ENCODE measurements at regions not wholly inside any gene's neighbourhood (a gene's known extent, or its start where the extent isn't known, plus 50 kb on each side); places are given as distances from the start of the nearest gene placed in this dataset.

GRCh38 chr4:134780244-134780643 lies 578.7 kb upstream of the PABPC4L start:
- H3K27ac ChIP-seq (ENCODE audit: low read depth, low read length): no peak overlapping the region
- H3K4me3 ChIP-seq (ENCODE audit: insufficient read depth, low read length): no peak overlapping the region
- no peaks in the 10 kb centered on the region for H3K4me1 ChIP-seq (ENCODE audit: insufficient read depth, low read length)
- no peak overlapping the region for H3K4me2 ChIP-seq (ENCODE audit: insufficient read depth, low read length)
- H3K9me3 ChIP-seq (ENCODE audit: low read depth, low read length): no peaks in the 10 kb centered on the region
- no peaks in the 10 kb centered on the region for H3K27me3 ChIP-seq (ENCODE audit: insufficient read depth, low read length)
- no peak for DNase-seq (ENCODE audit: insufficient read length, low spot score, missing footprints)
- H2AFZ ChIP-seq (ENCODE audit: low read length): no peak overlapping the region
- no peaks in the 10 kb centered on the region for H4K20me1 ChIP-seq (ENCODE audit: insufficient read depth, low read length)
- no peak for TF ChIP-seq CTCF (IDR thresholded peaks at IDR 0.05; ENCODE audit: extremely low read depth, low read depth, low read length)
- H3K79me2 ChIP-seq (ENCODE audit: insufficient read depth, low read length): no peaks in the 10 kb centered on the region
- H3K36me3 ChIP-seq (ENCODE audit: insufficient read depth, low read length): no peaks in the 10 kb centered on the region

- Histone ChIP-seq H3K79me2 (ENCODE audit: insufficient read depth, low read length) (no peaks in the 10 kb centered on the region), H2AFZ (ENCODE audit: low read length) (no peak overlapping the region), H3K4me1 (ENCODE audit: insufficient read depth, low read length) (no peaks in the 10 kb centered on the region), H3K4me2 (ENCODE audit: insufficient read depth, low read length) (no peak overlapping the region), H3K27ac (ENCODE audit: low read depth, low read length) (no peak overlapping the region), H3K27me3 (ENCODE audit: insufficient read depth, low read length) (no peaks in the 10 kb centered on the region), H3K36me3 (ENCODE audit: insufficient read depth, low read length) (no peaks in the 10 kb centered on the region), H4K20me1 (ENCODE audit: insufficient read depth, low read length) (no peaks in the 10 kb centered on the region), H3K4me3 (ENCODE audit: insufficient read depth, low read length) (no peak overlapping the region), H3K9me3 (ENCODE audit: low read depth, low read length) (peaks cover 3% of the 10 kb centered on the region)
- DNase-seq (ENCODE audit: insufficient read length, low spot score, missing footprints): no peak
- TF ChIP-seq CTCF (IDR thresholded peaks at IDR 0.05; ENCODE audit: extremely low read depth, low read depth, low read length): no peak
Observed at GRCh38 chr4:134777606-134778005, 576.0 kb upstream of the PABPC4L start.

GRCh38 chr4:134773497-134774000 lies 572.0 kb upstream of the PABPC4L start:
- Histone ChIP-seq H3K79me2 (ENCODE audit: insufficient read depth, low read length) (no peaks in the 10 kb centered on the region), H2AFZ (ENCODE audit: low read length) (no peak overlapping the region), H3K27ac (ENCODE audit: low read depth, low read length) (no peak overlapping the region), H4K20me1 (ENCODE audit: insufficient read depth, low read length) (no peaks in the 10 kb centered on the region), H3K36me3 (ENCODE audit: insufficient read depth, low read length) (no peaks in the 10 kb centered on the region), H3K27me3 (ENCODE audit: insufficient read depth, low read length) (no peaks in the 10 kb centered on the region), H3K4me3 (ENCODE audit: insufficient read depth, low read length) (no peak overlapping the region), H3K4me1 (ENCODE audit: insufficient read depth, low read length) (no peaks in the 10 kb centered on the region), H3K9me3 (ENCODE audit: low read depth, low read length) (peaks cover 3% of the 10 kb centered on the region), H3K4me2 (ENCODE audit: insufficient read depth, low read length) (no peak overlapping the region)
- no peak for TF ChIP-seq CTCF (IDR thresholded peaks at IDR 0.05; ENCODE audit: extremely low read depth, low read depth, low read length)
- no peak for DNase-seq (ENCODE audit: insufficient read length, low spot score, missing footprints)

GRCh38 chr4:134762053-134762452 lies 560.5 kb upstream of the PABPC4L start:
- no peaks in the 10 kb centered on the region for H3K27me3 ChIP-seq (ENCODE audit: insufficient read depth, low read length)
- H3K9me3 ChIP-seq (ENCODE audit: low read depth, low read length): no peaks in the 10 kb centered on the region
- no peaks in the 10 kb centered on the region for H3K4me1 ChIP-seq (ENCODE audit: insufficient read depth, low read length)
- H3K4me3 ChIP-seq (ENCODE audit: insufficient read depth, low read length): no peak overlapping the region
- H3K79me2 ChIP-seq (ENCODE audit: insufficient read depth, low read length): no peaks in the 10 kb centered on the region
- H4K20me1 ChIP-seq (ENCODE audit: insufficient read depth, low read length): no peaks in the 10 kb centered on the region
- no peak overlapping the region for H3K27ac ChIP-seq (ENCODE audit: low read depth, low read length)
- no peaks in the 10 kb centered on the region for H3K36me3 ChIP-seq (ENCODE audit: insufficient read depth, low read length)
- H3K4me2 ChIP-seq (ENCODE audit: insufficient read depth, low read length): no peak overlapping the region
- no peak for DNase-seq (ENCODE audit: insufficient read length, low spot score, missing footprints)
- no peak for TF ChIP-seq CTCF (IDR thresholded peaks at IDR 0.05; ENCODE audit: extremely low read depth, low read depth, low read length)
- no peak overlapping the region for H2AFZ ChIP-seq (ENCODE audit: low read length)

Measured in osteoblast (primary cell).